ENCODE measurements at regions not wholly inside any gene's neighbourhood (a gene's known extent, or its start where the extent isn't known, plus 50 kb on each side); places are given as distances from the start of the nearest gene placed in this dataset.

- H3K4me3 ChIP-seq (ENCODE audit: low read depth, low read length), result no peak overlapping the region
- TF ChIP-seq, protein P1, sequence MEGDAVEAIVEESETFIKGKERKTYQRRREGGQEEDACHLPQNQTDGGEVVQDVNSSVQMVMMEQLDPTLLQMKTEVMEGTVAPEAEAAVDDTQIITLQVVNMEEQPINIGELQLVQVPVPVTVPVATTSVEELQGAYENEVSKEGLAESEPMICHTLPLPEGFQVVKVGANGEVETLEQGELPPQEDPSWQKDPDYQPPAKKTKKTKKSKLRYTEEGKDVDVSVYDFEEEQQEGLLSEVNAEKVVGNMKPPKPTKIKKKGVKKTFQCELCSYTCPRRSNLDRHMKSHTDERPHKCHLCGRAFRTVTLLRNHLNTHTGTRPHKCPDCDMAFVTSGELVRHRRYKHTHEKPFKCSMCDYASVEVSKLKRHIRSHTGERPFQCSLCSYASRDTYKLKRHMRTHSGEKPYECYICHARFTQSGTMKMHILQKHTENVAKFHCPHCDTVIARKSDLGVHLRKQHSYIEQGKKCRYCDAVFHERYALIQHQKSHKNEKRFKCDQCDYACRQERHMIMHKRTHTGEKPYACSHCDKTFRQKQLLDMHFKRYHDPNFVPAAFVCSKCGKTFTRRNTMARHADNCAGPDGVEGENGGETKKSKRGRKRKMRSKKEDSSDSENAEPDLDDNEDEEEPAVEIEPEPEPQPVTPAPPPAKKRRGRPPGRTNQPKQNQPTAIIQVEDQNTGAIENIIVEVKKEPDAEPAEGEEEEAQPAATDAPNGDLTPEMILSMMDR (IDR thresholded peaks at IDR 0.05; ENCODE audit: low read depth, low read length), result no peak
- no peaks in the 10 kb centered on the region for H3K36me3 ChIP-seq
- H3K4me1 ChIP-seq, result no peaks in the 10 kb centered on the region
- no peak for DNase-seq
- H3K9me3 ChIP-seq, result no peaks in the 10 kb centered on the region
- H3K27me3 ChIP-seq, result no peaks in the 10 kb centered on the region
These were observed 835.9 kb upstream of the SORCS1 start for GRCh38 chr10:108000365-108000764.

GRCh38 chr10:107994621-107995270 lies 830.2 kb upstream of the SORCS1 start:
- Histone ChIP-seq H3K9me3 (no peaks in the 10 kb centered on the region), H3K4me1 (no peaks in the 10 kb centered on the region), H3K27me3 (no peaks in the 10 kb centered on the region), H3K36me3 (no peaks in the 10 kb centered on the region), H3K4me3 (ENCODE audit: low read depth, low read length) (no peak overlapping the region)
- DNase-seq, result no peak
- TF ChIP-seq, protein P1 (IDR thresholded peaks at IDR 0.05; ENCODE audit: low read depth, low read length), result no peak

DNA sequence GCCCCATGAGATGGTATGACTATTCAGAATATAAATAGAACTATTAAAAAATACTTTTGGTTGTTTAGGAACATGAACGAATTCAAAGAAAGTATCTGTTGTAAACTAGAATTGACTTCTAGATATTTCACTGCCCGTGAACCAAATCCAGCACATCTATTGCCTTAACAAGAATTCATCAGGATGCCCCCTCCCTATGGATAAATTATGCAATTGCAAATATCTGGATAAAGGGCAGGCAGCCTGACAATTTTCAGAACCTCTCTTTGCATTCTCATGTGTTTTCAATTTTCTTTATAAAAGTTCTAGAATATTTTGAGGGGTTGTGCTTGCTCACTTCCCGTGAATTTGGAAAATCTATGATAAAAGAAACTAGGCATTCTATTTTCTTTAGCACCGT lies 822.1 kb upstream of the SORCS1 start:
- no peak for DNase-seq
- Histone ChIP-seq H3K4me3 (ENCODE audit: low read depth, low read length) (no peak overlapping the region), H3K4me1 (no peaks in the 10 kb centered on the region), H3K9me3 (no peaks in the 10 kb centered on the region), H3K27me3 (no peaks in the 10 kb centered on the region), H3K36me3 (no peaks in the 10 kb centered on the region)
- TF ChIP-seq, protein P1 (IDR thresholded peaks at IDR 0.05; ENCODE audit: low read depth, low read length), result no peak

- TF ChIP-seq, protein P1 (IDR thresholded peaks at IDR 0.05; ENCODE audit: low read depth, low read length), result no peak
- no peaks in the 10 kb centered on the region for H3K9me3 ChIP-seq
- no peaks in the 10 kb centered on the region for H3K36me3 ChIP-seq
- H3K4me1 ChIP-seq, result no peaks in the 10 kb centered on the region
- H3K4me3 ChIP-seq (ENCODE audit: low read depth, low read length), result no peak overlapping the region
- no peak for DNase-seq
- H3K27me3 ChIP-seq, result no peaks in the 10 kb centered on the region
These were observed 820.1 kb upstream of the SORCS1 start for GRCh38 chr10:107984581-107984980.

DNA sequence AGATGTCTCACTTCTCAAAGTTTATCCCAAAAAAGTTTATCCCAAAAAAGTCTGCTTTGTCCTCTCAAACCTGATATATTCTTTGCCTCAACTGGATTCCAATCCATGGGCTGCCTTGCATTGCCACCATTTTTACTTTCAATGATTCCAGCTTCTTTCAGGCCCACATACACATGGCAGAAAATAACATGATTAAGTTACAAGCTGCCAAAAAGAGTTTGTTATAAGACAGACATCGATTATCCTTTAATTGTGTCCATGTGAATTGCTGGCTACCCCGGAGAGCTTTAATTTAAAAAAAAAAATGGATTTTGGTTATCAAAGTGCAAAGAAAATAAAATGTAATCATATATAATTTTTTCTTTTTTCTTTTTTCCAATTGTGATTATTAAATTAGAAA lies 819.6 kb upstream of the SORCS1 start:
- TF ChIP-seq, protein P1 (IDR thresholded peaks at IDR 0.05; ENCODE audit: low read depth, low read length), result no peak
- H3K27me3 ChIP-seq, result no peaks in the 10 kb centered on the region
- H3K36me3 ChIP-seq, result no peaks in the 10 kb centered on the region
- no peak overlapping the region for H3K4me3 ChIP-seq (ENCODE audit: low read depth, low read length)
- H3K9me3 ChIP-seq, result no peaks in the 10 kb centered on the region
- DNase-seq, result no peak
- H3K4me1 ChIP-seq, result no peaks in the 10 kb centered on the region

- TF ChIP-seq, protein P1 (IDR thresholded peaks at IDR 0.05; ENCODE audit: low read depth, low read length), result no peak
- no peaks in the 10 kb centered on the region for H3K9me3 ChIP-seq
- H3K4me1 ChIP-seq, result no peaks in the 10 kb centered on the region
- no peak for DNase-seq
- H3K4me3 ChIP-seq (ENCODE audit: low read depth, low read length), result no peak overlapping the region
- no peaks in the 10 kb centered on the region for H3K27me3 ChIP-seq
- no peaks in the 10 kb centered on the region for H3K36me3 ChIP-seq
These were observed 813.9 kb upstream of the SORCS1 start for GRCh38 chr10:107978455-107978854.
